ENCODE measurements at regions not wholly inside any gene's neighbourhood (a gene's known extent, or its start where the extent isn't known, plus 50 kb on each side); places are given as distances from the start of the nearest gene placed in this dataset.

GRCh38 chr18:51278045-51278649 lies 80.7 kb upstream of the MEX3C start:
- Histone ChIP-seq H2BK12ac (ENCODE audit: insufficient read length, low read depth, low read length) (no peak overlapping the region), H3K27ac (ENCODE audit: insufficient read length, low read depth, low read length) (no peak overlapping the region), H4K8ac (replicated peaks; ENCODE audit: insufficient read length, low read depth, low read length) (no peak overlapping the region), H4K20me1 (ENCODE audit: control insufficient read depth, insufficient read depth, insufficient read length) (no peaks in the 10 kb centered on the region), H2AFZ (ENCODE audit: low read length) (no peak overlapping the region), H2BK5ac (ENCODE audit: insufficient read length, low read length) (no peak overlapping the region), H2AK5ac (ENCODE audit: insufficient read length, low read length) (no peak overlapping the region), H4K91ac (ENCODE audit: insufficient read length, low read depth, low read length) (no peak overlapping the region), H2BK20ac (ENCODE audit: low read depth, low read length, poor library complexity, severe bottlenecking) (no peak overlapping the region), H3K9me3 (ENCODE audit: control insufficient read depth, low read depth, low read length) (no peaks in the 10 kb centered on the region), H3K23ac (ENCODE audit: insufficient read length, low read depth, low read length) (no peak overlapping the region), H3K4me2 (ENCODE audit: insufficient read depth, insufficient read length, low read length) (no peak overlapping the region), H4K5ac (ENCODE audit: insufficient read length, low read depth, low read length) (no peak overlapping the region), H3K79me2 (ENCODE audit: insufficient read depth, low read length) (no peaks in the 10 kb centered on the region), H3K9ac (ENCODE audit: extremely low read depth, insufficient read length, low read length) (no peak overlapping the region), H3K23me2 (ENCODE audit: insufficient read length, low read depth, low read length, poor library complexity, severe bottlenecking) (no peaks in the 10 kb centered on the region), H2BK120ac (ENCODE audit: low read depth, low read length, poor library complexity, severe bottlenecking) (no peak overlapping the region), H3K56ac (ENCODE audit: insufficient read length, low read depth, low read length) (no peak overlapping the region), H3K14ac (ENCODE audit: insufficient read depth, low read length) (no peak overlapping the region), H3T11ph (ENCODE audit: low read length) (no peak overlapping the region), H3K27me3 (ENCODE audit: insufficient read depth, low read length) (no peaks in the 10 kb centered on the region), H3K4ac (ENCODE audit: low read depth, low read length) (no peak overlapping the region), H2BK15ac (ENCODE audit: low read depth, low read length) (no peak overlapping the region), H3K79me1 (ENCODE audit: insufficient read depth, low read depth, low read length, poor library complexity, severe bottlenecking) (no peaks in the 10 kb centered on the region), H3K4me1 (ENCODE audit: insufficient read depth, low read length) (peaks cover 4% of the 10 kb centered on the region; the same call in 1 of the 2 replicates), H3K18ac (ENCODE audit: insufficient read length, low read depth, low read length) (no peak overlapping the region)
- H3K4me3 Mint-ChIP-seq: no peak overlapping the region
- H3K27me3 Mint-ChIP-seq (ENCODE audit: low read depth): no peaks in the 10 kb centered on the region
- peak; percentile 74 for DNase-seq
- peaks cover 40 to 45% of the 10 kb centered on the region in 2 experiments for H3K4me1 Mint-ChIP-seq
- peaks cover 0 to 3% (median 0%) of the 10 kb centered on the region in 3 experiments; a peak in 1 of 7 replicates for H3K36me3 Mint-ChIP-seq (ENCODE audit: insufficient read depth in 1 of 3, low read depth in 3 of 3)
- H3K9me3 Mint-ChIP-seq: no peaks in the 10 kb centered on the region; a peak in 1 of 5 replicates
- peak; percentile 94 for TF ChIP-seq CTCF (conservative IDR thresholded peaks at IDR 0.05)
- no peak overlapping the region for H3K27ac Mint-ChIP-seq
- WGBS (ENCODE audit: extremely low coverage, insufficient read length, low lambda C conversion rate): no CpG with 5 or more reads among the region's 4 CpGs
